HepG2 (cell line): ENCODE measurements at regions not wholly inside any gene's neighbourhood (a gene's known extent, or its start where the extent isn't known, plus 50 kb on each side); places are given as distances from the start of the nearest gene placed in this dataset.

Experiments used
- ATAC-seq: fragments of 200-7000 bp; cut with Tn5 transposase; 3 replicates; pipeline ENCODE4 v1.9.1; 2020; ENCODE audit warnings: mild to moderate bottlenecking, moderate library complexity
- BruUV-seq: library from RNA; stranded (reverse); fragments of 400-500 nt; replicated peaks from 2 replicates; lab custom pipeline; 2021; lab: Mats Ljungman, UMichigan
- CTCF ChIA-PET: fragments of 300-600 bp; formaldehyde crosslinking; extraction: SDS; loops from one replicate; lab custom pipeline; 2021; ENCODE audit warnings: low total read pairs, inconsistent platforms, low intra/inter-chr PET ratio; lab: Yijun Ruan, JAX
- POLR2A ChIA-PET: fragments of 350-600 bp; sonication (Branson Sonifier 250); formaldehyde crosslinking; loops from one replicate; lab custom pipeline; 2020; ENCODE audit warnings: antibody characterized with exemption, inconsistent platforms; lab: Yijun Ruan, JAX
- DNase-seq: peaks from one replicate; pipeline ENCODE4 v3.0.0-alpha.2; 2015; ENCODE audit warnings: low spot score
- FAIRE-seq: peaks from 3 replicates; lab custom pipeline; 2011; peaks lifted over from hg19 to GRCh38; lab: Jason Lieb, UNC
- H2AFZ ChIP-seq: one replicate; pipeline ENCODE4 v1.6.1; 2011; ENCODE audit warnings: low read length, inconsistent platforms
- H3K27ac ChIP-seq: fragments of 300-600 bp; 3 replicates; pipeline ENCODE4 v1.8.0; 2011; ENCODE audit warnings: mixed run types, mild to moderate bottlenecking, mixed read lengths, low read length, inconsistent platforms; ENCODE audit not compliant: insufficient read depth; ENCODE audit errors: extremely low read length
- H3K27me3 ChIP-seq, 2 experiments: fragments of 200-600 bp in 1 of 2; 2 replicates in 1 of 2; 3 replicates in 1 of 2; pipeline versions ENCODE4 v1.6.0 to v1.8.0; 2011; ENCODE audit warnings: low read length in 2 of 2, mild to moderate bottlenecking in 2 of 2, moderate library complexity in 2 of 2, inconsistent platforms in 1 of 2; ENCODE audit not compliant: insufficient read depth in 2 of 2, control insufficient read depth in 1 of 2
- H3K36me3 ChIP-seq, 2 experiments: fragments of 200-600 bp in 1 of 2; replicated peaks in 1 of 2; 2 replicates in 1 of 2; 3 replicates in 1 of 2; pipeline versions ENCODE4 v1.5.1 to v1.8.0; 2011; ENCODE audit warnings: low read length in 2 of 2, inconsistent platforms in 1 of 2; ENCODE audit not compliant: insufficient read depth in 2 of 2, control insufficient read depth in 1 of 2
- H3K4me1 ChIP-seq: 2 replicates; pipeline ENCODE4 v1.5.1; 2012; ENCODE audit warnings: low read length, inconsistent platforms; ENCODE audit not compliant: insufficient read depth
- H3K4me2 ChIP-seq: 2 replicates; pipeline ENCODE4 v1.6.0; 2011; ENCODE audit warnings: low read depth, low read length, inconsistent platforms
- H3K4me3 ChIP-seq, 3 experiments: fragments of 200-600 bp in 1 of 3; sonication (generic), shearing (Covaris generic) in 1 of 3; replicated peaks in 1 of 3; 2 replicates each; pipeline ENCODE4 v1.5.1; 2011 to 2016; ENCODE audit warnings: low read length in 3 of 3, inconsistent platforms in 2 of 3, low read depth in 2 of 3, mild to moderate bottlenecking in 2 of 3, control low read depth in 1 of 3, mixed read lengths in 1 of 3; ENCODE audit not compliant: insufficient read depth in 1 of 3
- H3K79me2 ChIP-seq: one replicate; pipeline ENCODE4 v1.6.1; 2011; ENCODE audit warnings: low read length, inconsistent platforms; ENCODE audit not compliant: insufficient read depth
- H3K9ac ChIP-seq: 2 replicates; pipeline ENCODE4 v1.6.0; 2011; ENCODE audit warnings: mild to moderate bottlenecking, low read depth, low read length, inconsistent platforms; ENCODE audit not compliant: insufficient read depth
- H3K9me3 ChIP-seq: 2 replicates; pipeline ENCODE4 v1.5.1; 2012; ENCODE audit warnings: mild to moderate bottlenecking, low read length
- H4K20me1 ChIP-seq: 2 replicates; pipeline ENCODE4 v1.6.0; 2011; ENCODE audit warnings: inconsistent platforms, mild to moderate bottlenecking, low read length, moderate library complexity; ENCODE audit not compliant: insufficient read depth
- EEA1 ChIP-seq: sonication (generic); formaldehyde crosslinking; IDR thresholded peaks from 2 replicates; pipeline ENCODE4 v1.5.1; 2020; ENCODE audit warnings: mild to moderate bottlenecking, missing genetic modification reagents, borderline replicate concordance
- ELF3 ChIP-seq: IDR thresholded peaks from 2 replicates; pipeline ENCODE4 v1.6.1; 2016; ENCODE audit warnings: missing genetic modification reagents, missing compliant biosample characterization
- ELF4 ChIP-seq: sonication (generic); formaldehyde crosslinking; IDR thresholded peaks from 2 replicates; pipeline ENCODE4 v1.5.0; 2020; ENCODE audit warnings: missing genetic modification reagents, mild to moderate bottlenecking, moderate library complexity, borderline replicate concordance
- FOXA1 ChIP-seq, 2 experiments: fragments of 450-650 bp in 1 of 2; sonication (generic) in 1 of 2; formaldehyde crosslinking in 1 of 2; IDR thresholded peaks; 2 replicates each; pipeline versions ENCODE4 v1.4.0 to v1.6.1; 2016 to 2020; ENCODE audit warnings: missing genetic modification reagents in 1 of 2
- HDAC2 ChIP-seq: sonication (generic); formaldehyde crosslinking; IDR thresholded peaks from 2 replicates; pipeline ENCODE4 v1.4.0; 2020; ENCODE audit warnings: missing genetic modification reagents
- PCBP1 ChIP-seq: fragments of 200-400 bp; formaldehyde crosslinking; IDR thresholded peaks from 2 replicates; pipeline ENCODE4 v1.6.1; 2017; ENCODE audit warnings: mild to moderate bottlenecking, low read depth, low read length, borderline replicate concordance
- PHB2 ChIP-seq: fragments of 450-650 bp; IDR thresholded peaks from 2 replicates; pipeline ENCODE4 v1.6.1; 2018; ENCODE audit not compliant: partially characterized antibody
- RXRB ChIP-seq: IDR thresholded peaks from 2 replicates; pipeline ENCODE4 v1.6.1; 2016; ENCODE audit warnings: borderline replicate concordance, missing genetic modification reagents, missing compliant biosample characterization
- SMAD1 ChIP-seq: sonication (generic); formaldehyde crosslinking; IDR thresholded peaks from 2 replicates; pipeline ENCODE4 v1.4.0; 2020; ENCODE audit warnings: missing genetic modification reagents, low read depth, mild to moderate bottlenecking, borderline replicate concordance
- ZNF10 ChIP-seq: sonication (generic); formaldehyde crosslinking; IDR thresholded peaks from 2 replicates; pipeline ENCODE4 v1.4.0; 2020; ENCODE audit warnings: mild to moderate bottlenecking, low read depth, missing genetic modification reagents, borderline replicate concordance
- ZNF232 ChIP-seq: sonication (generic); formaldehyde crosslinking; IDR thresholded peaks from 2 replicates; pipeline ENCODE4 v1.4.0; 2020; ENCODE audit warnings: missing genetic modification reagents, borderline replicate concordance
- ZNF713 ChIP-seq: sonication (generic); formaldehyde crosslinking; IDR thresholded peaks from 2 replicates; pipeline ENCODE4 v1.4.0; 2020; ENCODE audit warnings: mild to moderate bottlenecking, missing genetic modification reagents
- ZSCAN12 ChIP-seq: sonication (generic); formaldehyde crosslinking; IDR thresholded peaks from 2 replicates; pipeline ENCODE4 v1.9.0; 2021; ENCODE audit warnings: mild to moderate bottlenecking, missing genetic modification reagents
- WGBS: methylation state at CpG from one replicate; pipeline ENCODE4 v1.1.6; 2017; ENCODE audit warnings: low lambda C conversion rate; 5-methylcytosine and 5-hydroxymethylcytosine counted together
- in situ Hi-C: cut with HindIII; loops from 2 replicates; pipeline ENCODE4 v1.10.0; 2017; ENCODE audit warnings: low pct_unique_long_range_greater_than_20kb; ENCODE audit not compliant: extremely low pct_ligation_motif_present
- intact Hi-C: fragments of 100-400 bp; cut with micrococcal nuclease; formaldehyde crosslinking; loops from one replicate; pipeline ENCODE4 v1.10.0; 2022; ENCODE audit not compliant: unreplicated experiment
- TF ChIP-seq, protein P1 (sequence below): sonication (generic); formaldehyde crosslinking; conservative IDR thresholded peaks from 2 replicates; pipeline ENCODE4 v1.5.0; 2020; ENCODE audit warnings: missing genetic modification reagents

DNA sequence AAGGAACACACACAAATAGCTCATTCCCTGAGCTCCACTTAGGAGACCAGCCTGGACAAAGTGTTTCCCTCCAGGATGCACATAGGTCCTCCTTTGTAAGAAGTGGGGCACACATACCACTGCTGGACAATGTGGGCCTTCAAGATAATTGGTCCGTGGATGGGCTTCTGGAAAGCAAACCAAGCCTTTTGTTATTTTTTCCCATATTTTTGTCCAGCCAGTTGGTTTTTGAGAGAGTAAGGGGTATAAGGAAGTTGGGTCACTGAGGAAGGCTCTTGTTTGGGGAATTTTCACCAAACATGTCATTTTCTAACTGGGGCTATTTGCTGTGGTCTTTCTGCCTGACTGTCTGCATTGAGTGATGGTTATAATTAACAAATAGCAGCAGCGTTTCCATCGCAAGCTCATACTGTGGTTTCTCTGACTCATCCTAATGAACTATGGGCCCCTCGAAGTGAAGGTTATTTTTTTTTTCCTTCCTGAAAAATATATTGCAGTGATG, 306.3 kb upstream of the DUSP10 start:
- H3K27me3 ChIP-seq, result 0 out of 5 replicates have a peak, but pooled peaks cover 0 to 5% of the 10 kb centered on the region in 2 experiments
- BruUV-seq, result no TSS peak
- H3K4me1 ChIP-seq, result no peaks in the 10 kb centered on the region
- ATAC-seq (no peak), DNase-seq (no peak), FAIRE-seq (no peak)
- no peak overlapping the region for H3K4me3 ChIP-seq
- no peak overlapping the region for H3K9ac ChIP-seq
- no peak overlapping the region for H3K4me2 ChIP-seq
- H3K9me3 ChIP-seq, result no peaks in the 10 kb centered on the region
- no peak overlapping the region for H3K27ac ChIP-seq
- intact Hi-C loops (no loop called here), in situ Hi-C loops (no loop called here)
- TF ChIP-seq ELF3 (no peak), HDAC2 (CRISPR knock-in tag) (no peak), RXRB (no peak), ZNF713 (CRISPR knock-in tag) (no peak), ZNF232 (no peak), ZNF10 (CRISPR knock-in tag) (no peak), PHB2 (no peak), EEA1 (CRISPR knock-in tag) (no peak), PCBP1 (no peak), FOXA1 (IDR thresholded peaks at IDR 0.05) (no peak), FOXA1 (CRISPR knock-in tag; IDR thresholded peaks at IDR 0.05) (no peak), SMAD1 (no peak), ZSCAN12 (CRISPR knock-in tag) (no peak), ELF4 (CRISPR knock-in tag) (no peak)
- TF ChIP-seq, protein P1, sequence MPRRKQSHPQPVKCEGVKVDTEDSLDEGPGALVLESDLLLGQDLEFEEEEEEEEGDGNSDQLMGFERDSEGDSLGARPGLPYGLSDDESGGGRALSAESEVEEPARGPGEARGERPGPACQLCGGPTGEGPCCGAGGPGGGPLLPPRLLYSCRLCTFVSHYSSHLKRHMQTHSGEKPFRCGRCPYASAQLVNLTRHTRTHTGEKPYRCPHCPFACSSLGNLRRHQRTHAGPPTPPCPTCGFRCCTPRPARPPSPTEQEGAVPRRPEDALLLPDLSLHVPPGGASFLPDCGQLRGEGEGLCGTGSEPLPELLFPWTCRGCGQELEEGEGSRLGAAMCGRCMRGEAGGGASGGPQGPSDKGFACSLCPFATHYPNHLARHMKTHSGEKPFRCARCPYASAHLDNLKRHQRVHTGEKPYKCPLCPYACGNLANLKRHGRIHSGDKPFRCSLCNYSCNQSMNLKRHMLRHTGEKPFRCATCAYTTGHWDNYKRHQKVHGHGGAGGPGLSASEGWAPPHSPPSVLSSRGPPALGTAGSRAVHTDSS (CRISPR knock-in tag), result no peak
- 22% methylated on average over 4 of the region's 4 CpGs for WGBS
- ChIA-PET POLR2A (no interaction called here), CTCF (no interaction called here)
- H2AFZ ChIP-seq, result no peak overlapping the region
- no peaks in the 10 kb centered on the region for H3K36me3 ChIP-seq
- H3K79me2 ChIP-seq, result no peaks in the 10 kb centered on the region
- H4K20me1 ChIP-seq, result no peaks in the 10 kb centered on the region
